SJSA1 (cell line): ENCODE measurements at regions not wholly inside any gene's neighbourhood (a gene's known extent, or its start where the extent isn't known, plus 50 kb on each side); places are given as distances from the start of the nearest gene placed in this dataset.

Experiments used
- DNase-seq, 2 experiments: peaks; one replicate each; pipeline ENCODE4 v3.0.0-alpha.2; 2015 to 2020; ENCODE audit warnings: low spot score in 2 of 2, low read depth in 1 of 2
- H3K27ac ChIP-seq: fragments of 250-450 bp; sonication (Bioruptor Pico); 2 replicates; pipeline ENCODE4 v1.5.1; 2020; ENCODE audit warnings: mild to moderate bottlenecking, moderate library complexity
- H3K27me3 ChIP-seq: fragments of 250-450 bp; sonication (Bioruptor Pico); replicated peaks from 2 replicates; pipeline ENCODE4 v1.5.1; 2020; ENCODE audit warnings: mild to moderate bottlenecking, moderate library complexity
- H3K36me3 ChIP-seq: fragments of 250-450 bp; sonication (Bioruptor Pico); 2 replicates; pipeline ENCODE4 v1.5.1; 2020; ENCODE audit warnings: mild to moderate bottlenecking
- H3K4me1 ChIP-seq: fragments of 250-450 bp; sonication (Bioruptor Pico); replicated peaks from 2 replicates; pipeline ENCODE4 v1.6.1; 2021; ENCODE audit warnings: mild to moderate bottlenecking
- H3K4me3 ChIP-seq: fragments of 250-450 bp; sonication (Bioruptor Pico); 2 replicates; pipeline ENCODE4 v1.5.1; 2020; ENCODE audit warnings: mild to moderate bottlenecking
- H3K9me3 ChIP-seq: fragments of 250-450 bp; sonication (Bioruptor Pico); replicated peaks from 2 replicates; pipeline ENCODE4 v1.5.1; 2020; ENCODE audit warnings: mild to moderate bottlenecking

- DNase-seq: no peak
Measured at GRCh38 chr7:67754651-67755050, 758.0 kb downstream of the TYW1 start.

GRCh38 chr7:67758551-67758950, 761.9 kb downstream of the TYW1 start:
- Histone ChIP-seq H3K27me3 (no peaks in the 10 kb centered on the region), H3K4me3 (no peak overlapping the region), H3K9me3 (no peaks in the 10 kb centered on the region; the same call in 1 of the 2 replicates), H3K4me1 (no peaks in the 10 kb centered on the region), H3K36me3 (no peaks in the 10 kb centered on the region), H3K27ac (no peak overlapping the region)
- DNase-seq: no peak

More at GRCh38 chr7:67754651-67755050, 758.0 kb downstream of the TYW1 start:
- Histone ChIP-seq H3K27me3 (no peaks in the 10 kb centered on the region), H3K4me3 (no peak overlapping the region), H3K27ac (no peak overlapping the region), H3K4me1 (no peaks in the 10 kb centered on the region), H3K9me3 (no peaks in the 10 kb centered on the region; the same call in 1 of the 2 replicates), H3K36me3 (no peaks in the 10 kb centered on the region)

GRCh38 chr7:67760971-67761370, 764.3 kb downstream of the TYW1 start:
- no peak for DNase-seq

GRCh38 chr7:67762516-67762915, 765.9 kb downstream of the TYW1 start:
- no peak overlapping the region for H3K27ac ChIP-seq
- H3K36me3 ChIP-seq: no peaks in the 10 kb centered on the region

More at GRCh38 chr7:67760971-67761370, 764.3 kb downstream of the TYW1 start:
- Histone ChIP-seq H3K27ac (no peak overlapping the region), H3K4me1 (no peaks in the 10 kb centered on the region), H3K27me3 (no peaks in the 10 kb centered on the region), H3K36me3 (no peaks in the 10 kb centered on the region), H3K9me3 (no peaks in the 10 kb centered on the region; the same call in 1 of the 2 replicates), H3K4me3 (no peak overlapping the region)

GRCh38 chr7:67764289-67764688, 767.7 kb downstream of the TYW1 start:
- H3K9me3 ChIP-seq: no peaks in the 10 kb centered on the region
- H3K4me3 ChIP-seq: no peak overlapping the region
- no peaks in the 10 kb centered on the region for H3K27me3 ChIP-seq
- no peak overlapping the region for H3K27ac ChIP-seq
- no peaks in the 10 kb centered on the region for H3K36me3 ChIP-seq
- no peak for DNase-seq
- no peaks in the 10 kb centered on the region for H3K4me1 ChIP-seq

More at GRCh38 chr7:67762516-67762915, 765.9 kb downstream of the TYW1 start:
- Histone ChIP-seq H3K27me3 (no peaks in the 10 kb centered on the region), H3K9me3 (no peaks in the 10 kb centered on the region; the same call in 1 of the 2 replicates), H3K4me3 (no peak overlapping the region), H3K4me1 (no peaks in the 10 kb centered on the region)
- DNase-seq: no peak

GRCh38 chr7:67765481-67766175, 769.0 kb downstream of the TYW1 start:
- no peaks in the 10 kb centered on the region for H3K9me3 ChIP-seq
- DNase-seq: no peak
- no peaks in the 10 kb centered on the region for H3K27me3 ChIP-seq
- no peaks in the 10 kb centered on the region for H3K4me1 ChIP-seq
- H3K4me3 ChIP-seq: no peak overlapping the region
- H3K27ac ChIP-seq: no peak overlapping the region
- H3K36me3 ChIP-seq: no peaks in the 10 kb centered on the region

GRCh38 chr7:67766906-67767410, 770.3 kb downstream of the TYW1 start:
- Histone ChIP-seq H3K4me1 (no peaks in the 10 kb centered on the region), H3K27me3 (no peaks in the 10 kb centered on the region), H3K27ac (no peak overlapping the region), H3K9me3 (no peaks in the 10 kb centered on the region), H3K4me3 (no peak overlapping the region), H3K36me3 (no peaks in the 10 kb centered on the region)
- no peak for DNase-seq

- Histone ChIP-seq H3K27ac (no peak overlapping the region), H3K4me1 (no peaks in the 10 kb centered on the region), H3K9me3 (no peaks in the 10 kb centered on the region), H3K36me3 (no peaks in the 10 kb centered on the region), H3K4me3 (no peak overlapping the region), H3K27me3 (no peaks in the 10 kb centered on the region)
- DNase-seq: no peak
Measured at GRCh38 chr7:67771846-67772605, 775.4 kb downstream of the TYW1 start.

GRCh38 chr7:67773081-67773480, 776.4 kb downstream of the TYW1 start:
- no peaks in the 10 kb centered on the region for H3K4me1 ChIP-seq

GRCh38 chr7:67777119-67777518, 780.5 kb downstream of the TYW1 start:
- Histone ChIP-seq H3K36me3 (no peaks in the 10 kb centered on the region), H3K27ac (no peak overlapping the region), H3K4me1 (no peaks in the 10 kb centered on the region), H3K4me3 (no peak overlapping the region), H3K27me3 (no peaks in the 10 kb centered on the region), H3K9me3 (0 out of 2 replicates have a peak, but pooled peaks cover 3% of the 10 kb centered on the region)
- DNase-seq: no peak

More at GRCh38 chr7:67773081-67773480, 776.4 kb downstream of the TYW1 start:
- Histone ChIP-seq H3K9me3 (no peaks in the 10 kb centered on the region), H3K4me3 (no peak overlapping the region), H3K36me3 (no peaks in the 10 kb centered on the region), H3K27me3 (no peaks in the 10 kb centered on the region), H3K27ac (no peak overlapping the region)
- DNase-seq: no peak

GRCh38 chr7:67781841-67782240, 785.2 kb downstream of the TYW1 start:
- DNase-seq: no peak
- Histone ChIP-seq H3K27me3 (no peaks in the 10 kb centered on the region), H3K36me3 (no peaks in the 10 kb centered on the region), H3K27ac (no peak overlapping the region), H3K9me3 (0 out of 2 replicates have a peak, but pooled peaks cover 3% of the 10 kb centered on the region), H3K4me3 (no peak overlapping the region), H3K4me1 (no peaks in the 10 kb centered on the region)

- no peaks in the 10 kb centered on the region; the same call in 1 of the 2 replicates for H3K9me3 ChIP-seq
- no peak overlapping the region for H3K4me3 ChIP-seq
- H3K36me3 ChIP-seq: no peaks in the 10 kb centered on the region
- DNase-seq: no peak
- H3K27me3 ChIP-seq: no peaks in the 10 kb centered on the region
- no peaks in the 10 kb centered on the region for H3K4me1 ChIP-seq
- H3K27ac ChIP-seq: no peak overlapping the region
Measured at GRCh38 chr7:67786021-67786420, 789.4 kb downstream of the TYW1 start.

GRCh38 chr7:67788669-67789068, 792.0 kb downstream of the TYW1 start:
- Histone ChIP-seq H3K36me3 (no peaks in the 10 kb centered on the region), H3K27me3 (no peaks in the 10 kb centered on the region), H3K4me1 (no peaks in the 10 kb centered on the region), H3K4me3 (no peak overlapping the region), H3K27ac (no peak overlapping the region), H3K9me3 (no peaks in the 10 kb centered on the region; the same call in 1 of the 2 replicates)
- no peak for DNase-seq

GRCh38 chr7:67791918-67792317, 795.3 kb downstream of the TYW1 start:
- H3K4me3 ChIP-seq: no peak overlapping the region
- H3K36me3 ChIP-seq: no peaks in the 10 kb centered on the region
- DNase-seq: no peak
- no peaks in the 10 kb centered on the region; the same call in 1 of the 2 replicates for H3K9me3 ChIP-seq
- no peak overlapping the region for H3K27ac ChIP-seq
- no peaks in the 10 kb centered on the region for H3K27me3 ChIP-seq
- H3K4me1 ChIP-seq: no peaks in the 10 kb centered on the region
